ENCODE measurements at regions not wholly inside any gene's neighbourhood (a gene's known extent, or its start where the extent isn't known, plus 50 kb on each side); places are given as distances from the start of the nearest gene placed in this dataset.
"Not testable (repeated sequence)": the region's sequence is repeated elsewhere in the genome, so short reads cannot be mapped to it uniquely, and the experiment has no call there.

GRCh38 chr16:32945311-32945710 lies 248.7 kb upstream of the TP53TG3C start:
- not testable (repeated sequence) for TF ChIP-seq CTCF (IDR thresholded peaks at IDR 0.05; ENCODE audit: low read depth, low read length); EZH2phosphoT487 (IDR thresholded peaks at IDR 0.05; ENCODE audit: low read depth)

Data from OCI-LY3 (cell line).